ENCODE measurements at regions not wholly inside any gene's neighbourhood (a gene's known extent, or its start where the extent isn't known, plus 50 kb on each side); places are given as distances from the start of the nearest gene placed in this dataset.

DNA sequence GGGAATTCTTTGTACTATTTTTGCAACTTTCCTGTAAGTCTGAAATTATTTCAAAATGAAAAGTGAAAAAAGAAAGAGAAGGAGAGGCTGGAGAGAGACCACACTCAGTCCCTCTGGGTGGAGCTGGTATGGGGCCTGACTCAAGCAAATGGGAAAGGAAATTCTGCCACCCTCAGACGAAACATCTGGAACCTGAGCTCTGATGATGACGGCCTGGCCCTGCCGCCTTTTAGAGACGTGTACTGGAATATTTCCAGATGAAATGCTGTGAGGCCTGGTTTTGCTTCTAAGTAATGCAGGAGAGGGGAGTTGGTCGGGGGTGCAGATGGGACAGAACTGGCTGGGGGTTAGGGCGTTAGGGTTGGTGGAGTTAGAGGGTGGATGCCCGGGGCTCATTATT is 57.4 kb upstream of the GLI2 start:
- no peak for TF ChIP-seq POLR2AphosphoS5 (IDR thresholded peaks at IDR 0.05; ENCODE audit: low read depth, low read length)
- TF ChIP-seq REST (IDR thresholded peaks at IDR 0.05; ENCODE audit: insufficient read depth in 1 of 2, low read depth in 2 of 2, low read length in 2 of 2), result no peak
- no peak for TF ChIP-seq SIN3A (IDR thresholded peaks at IDR 0.05; ENCODE audit: borderline replicate concordance, insufficient read depth, low read length)
- no peak for TF ChIP-seq TAF1 (IDR thresholded peaks at IDR 0.05; ENCODE audit: borderline replicate concordance, insufficient read depth, low read length)
- TF ChIP-seq FOXP2 (optimal IDR thresholded peaks at IDR 0.05; ENCODE audit: borderline replicate concordance, extremely low read depth, extremely low read length, insufficient read depth), result no peak

Measured in PFSK-1 (cell line).